ENCODE measurements at regions not wholly inside any gene's neighbourhood (a gene's known extent, or its start where the extent isn't known, plus 50 kb on each side); places are given as distances from the start of the nearest gene placed in this dataset.

- ChIA-PET POLR2A (no interaction called here), CTCF (no interaction called here)
- no TSS peak for BruUV-seq (replicated peaks)
- H3K4me3 ChIP-seq (ENCODE audit: low read depth in 2 of 2, low read length in 2 of 2), result no peak overlapping the region
- no peaks in the 10 kb centered on the region for H3K4me1 ChIP-seq (ENCODE audit: control insufficient read depth, insufficient read depth, low read length)
- H3K27me3 ChIP-seq (ENCODE audit: control insufficient read depth, insufficient read depth, low read length), result no peaks in the 10 kb centered on the region
- in situ Hi-C loops (cut with HindIII; ENCODE audit: low pct_unique_long_range_greater_than_20kb, low sequenced_read_pairs) (no loop called here), intact Hi-C loops (cut with micrococcal nuclease; ENCODE audit: unreplicated experiment) (no loop called here)
- no peak for DNase-seq (ENCODE audit: low read depth, low spot score)
- no peaks in the 10 kb centered on the region for H3K36me3 ChIP-seq (ENCODE audit: control insufficient read depth, insufficient read depth, low read length)
- H3K27ac ChIP-seq (ENCODE audit: low read length), result no peak overlapping the region
- ATAC-seq, result no peak
- TF ChIP-seq SIN3A (IDR thresholded peaks at IDR 0.05; ENCODE audit: borderline replicate concordance, insufficient read depth, low read depth, low read length), result no peak
- no peak for TF ChIP-seq TCF7L2 (IDR thresholded peaks at IDR 0.05; ENCODE audit: low read depth, low read length)
- no peak for TF ChIP-seq REST (IDR thresholded peaks at IDR 0.05; ENCODE audit: insufficient read depth in 1 of 2, low read depth in 2 of 2, low read length in 1 of 2)
- TF ChIP-seq, protein P1, sequence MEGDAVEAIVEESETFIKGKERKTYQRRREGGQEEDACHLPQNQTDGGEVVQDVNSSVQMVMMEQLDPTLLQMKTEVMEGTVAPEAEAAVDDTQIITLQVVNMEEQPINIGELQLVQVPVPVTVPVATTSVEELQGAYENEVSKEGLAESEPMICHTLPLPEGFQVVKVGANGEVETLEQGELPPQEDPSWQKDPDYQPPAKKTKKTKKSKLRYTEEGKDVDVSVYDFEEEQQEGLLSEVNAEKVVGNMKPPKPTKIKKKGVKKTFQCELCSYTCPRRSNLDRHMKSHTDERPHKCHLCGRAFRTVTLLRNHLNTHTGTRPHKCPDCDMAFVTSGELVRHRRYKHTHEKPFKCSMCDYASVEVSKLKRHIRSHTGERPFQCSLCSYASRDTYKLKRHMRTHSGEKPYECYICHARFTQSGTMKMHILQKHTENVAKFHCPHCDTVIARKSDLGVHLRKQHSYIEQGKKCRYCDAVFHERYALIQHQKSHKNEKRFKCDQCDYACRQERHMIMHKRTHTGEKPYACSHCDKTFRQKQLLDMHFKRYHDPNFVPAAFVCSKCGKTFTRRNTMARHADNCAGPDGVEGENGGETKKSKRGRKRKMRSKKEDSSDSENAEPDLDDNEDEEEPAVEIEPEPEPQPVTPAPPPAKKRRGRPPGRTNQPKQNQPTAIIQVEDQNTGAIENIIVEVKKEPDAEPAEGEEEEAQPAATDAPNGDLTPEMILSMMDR (IDR thresholded peaks at IDR 0.05), result no peak
- TF ChIP-seq POLR2AphosphoS5 (IDR thresholded peaks at IDR 0.05; ENCODE audit: low read depth, low read length), result no peak
- no peaks in the 10 kb centered on the region for H3K9me3 ChIP-seq (ENCODE audit: control insufficient read depth, insufficient read depth, low read depth, low read length)
These were observed 177.0 kb upstream of the IRS2 start for GRCh38 chr13:109963384-109963783.

- Histone ChIP-seq H3K4me1 (ENCODE audit: control insufficient read depth, insufficient read depth, low read length) (no peaks in the 10 kb centered on the region), H3K27me3 (ENCODE audit: control insufficient read depth, insufficient read depth, low read length) (no peaks in the 10 kb centered on the region), H3K9me3 (ENCODE audit: control insufficient read depth, insufficient read depth, low read depth, low read length) (no peaks in the 10 kb centered on the region), H3K27ac (ENCODE audit: low read length) (no peak overlapping the region), H3K36me3 (ENCODE audit: control insufficient read depth, insufficient read depth, low read length) (no peaks in the 10 kb centered on the region), H3K4me3 (ENCODE audit: low read depth in 2 of 2, low read length in 2 of 2) (no peak overlapping the region)
- ChIA-PET POLR2A (no interaction called here), CTCF (no interaction called here)
- no peak for DNase-seq (ENCODE audit: low read depth, low spot score)
- no peak for ATAC-seq
- in situ Hi-C loops (cut with HindIII; ENCODE audit: low pct_unique_long_range_greater_than_20kb, low sequenced_read_pairs) (no loop called here), intact Hi-C loops (cut with micrococcal nuclease; ENCODE audit: unreplicated experiment) (no loop called here)
- no peak for TF ChIP-seq TCF7L2 (IDR thresholded peaks at IDR 0.05; ENCODE audit: low read depth, low read length)
- no peak for TF ChIP-seq POLR2AphosphoS5 (IDR thresholded peaks at IDR 0.05; ENCODE audit: low read depth, low read length)
- TF ChIP-seq REST (IDR thresholded peaks at IDR 0.05; ENCODE audit: insufficient read depth in 1 of 2, low read depth in 2 of 2, low read length in 1 of 2), result no peak
- TF ChIP-seq, protein P1 (IDR thresholded peaks at IDR 0.05), result no peak
- TF ChIP-seq SIN3A (IDR thresholded peaks at IDR 0.05; ENCODE audit: borderline replicate concordance, insufficient read depth, low read depth, low read length), result no peak
- no TSS peak for BruUV-seq (replicated peaks)
These were observed 173.5 kb upstream of the IRS2 start for GRCh38 chr13:109959903-109960302.
